ENCODE measurements at regions not wholly inside any gene's neighbourhood (a gene's known extent, or its start where the extent isn't known, plus 50 kb on each side); places are given as distances from the start of the nearest gene placed in this dataset.

GRCh38 chr12:91516695-91517047, 334.1 kb upstream of the DCN start:
- no peak for TF ChIP-seq EZH2 (optimal IDR thresholded peaks at IDR 0.05; ENCODE audit: low read depth, low read length)
- no peak for TF ChIP-seq CTCF (IDR thresholded peaks at IDR 0.05; ENCODE audit: low read length)
- no peak for TF ChIP-seq EZH2phosphoT487 (IDR thresholded peaks at IDR 0.05; ENCODE audit: low read length)
